PFSK-1 (cell line): ENCODE measurements at regions not wholly inside any gene's neighbourhood (a gene's known extent, or its start where the extent isn't known, plus 50 kb on each side); places are given as distances from the start of the nearest gene placed in this dataset.

Experiments
- POLR2AphosphoS5 ChIP-seq: IDR thresholded peaks from 2 replicates; pipeline ENCODE4 v1.6.1; 2012; ENCODE audit warnings: low read depth, mild to moderate bottlenecking, control low read depth, low read length, moderate library complexity
- REST ChIP-seq, 2 experiments: IDR thresholded peaks; 2 replicates each; pipeline versions ENCODE4 v1.6.1 to v1.8.0; 2011 to 2012; ENCODE audit warnings: low read depth in 2 of 2, low read length in 2 of 2, control low read depth in 1 of 2, inconsistent platforms in 1 of 2, mild to moderate bottlenecking in 1 of 2, moderate library complexity in 1 of 2; ENCODE audit not compliant: insufficient read depth in 1 of 2
- SIN3A ChIP-seq: IDR thresholded peaks from 2 replicates; pipeline ENCODE4 v1.6.1; 2012; ENCODE audit warnings: mild to moderate bottlenecking, low read length, moderate library complexity, borderline replicate concordance; ENCODE audit not compliant: insufficient read depth
- TAF1 ChIP-seq: IDR thresholded peaks from 2 replicates; pipeline ENCODE4 v1.6.1; 2012; ENCODE audit warnings: low read length, control low read depth, borderline replicate concordance; ENCODE audit not compliant: insufficient read depth

- TF ChIP-seq POLR2AphosphoS5, result no peak
- TF ChIP-seq SIN3A, result no peak
- no peak for TF ChIP-seq TAF1
- TF ChIP-seq REST (IDR thresholded peaks at IDR 0.05; ENCODE audit: insufficient read depth in 1 of 2, low read depth in 2 of 2, low read length in 2 of 2), result no peak
These were observed 182.5 kb upstream of the API5 start for GRCh38 chr11:43129329-43129728.
